HepG2 (cell line): ENCODE measurements at regions not wholly inside any gene's neighbourhood (a gene's known extent, or its start where the extent isn't known, plus 50 kb on each side); places are given as distances from the start of the nearest gene placed in this dataset.

Experiments used
- AHR ChIP-seq: IDR thresholded peaks from 2 replicates; pipeline ENCODE4 v1.6.1; 2018; ENCODE audit warnings: missing genetic modification reagents, missing compliant biosample characterization
- CREBL2 ChIP-seq: sonication (generic); formaldehyde crosslinking; IDR thresholded peaks from 2 replicates; pipeline ENCODE4 v1.8.1; 2023; ENCODE audit warnings: missing genetic modification reagents, mild to moderate bottlenecking, borderline replicate concordance
- DMAP1 ChIP-seq: IDR thresholded peaks from 2 replicates; pipeline ENCODE4 v1.6.1; 2016
- FOXA3 ChIP-seq: IDR thresholded peaks from 2 replicates; pipeline ENCODE4 v1.6.1; 2016; ENCODE audit warnings: missing genetic modification reagents, missing compliant biosample characterization
- GATAD2A ChIP-seq: IDR thresholded peaks from 2 replicates; pipeline ENCODE4 v1.6.1; 2016
- GLI4 ChIP-seq: sonication (generic); formaldehyde crosslinking; IDR thresholded peaks from 2 replicates; pipeline ENCODE4 v1.5.1; 2020; ENCODE audit warnings: missing genetic modification reagents, mild to moderate bottlenecking, moderate library complexity, borderline replicate concordance
- HNF4G ChIP-seq, 2 experiments: sonication (generic) in 1 of 2; formaldehyde crosslinking in 1 of 2; IDR thresholded peaks; 2 replicates each; pipeline versions ENCODE4 v1.4.0 to v1.6.1; 2011 to 2020; ENCODE audit warnings: borderline replicate concordance in 2 of 2, low read depth in 2 of 2, mild to moderate bottlenecking in 2 of 2, low read length in 1 of 2, missing genetic modification reagents in 1 of 2, moderate library complexity in 1 of 2
- ISL2 ChIP-seq: sonication (generic); formaldehyde crosslinking; IDR thresholded peaks from 2 replicates; pipeline ENCODE4 v1.5.0; 2020; ENCODE audit warnings: missing genetic modification reagents
- NFIC ChIP-seq: IDR thresholded peaks from 2 replicates; pipeline ENCODE4 v1.6.1; 2012; ENCODE audit warnings: mild to moderate bottlenecking, low read length, inconsistent platforms
- NKX3-1 ChIP-seq: sonication (generic); formaldehyde crosslinking; IDR thresholded peaks from 2 replicates; pipeline ENCODE4 v1.5.0; 2020; ENCODE audit warnings: missing genetic modification reagents
- PRDM15 ChIP-seq: sonication (generic); formaldehyde crosslinking; IDR thresholded peaks from 2 replicates; pipeline ENCODE4 v1.4.0; 2020; ENCODE audit warnings: missing genetic modification reagents
- RFX5 ChIP-seq: IDR thresholded peaks from 2 replicates; pipeline ENCODE4 v1.6.1; 2011; ENCODE audit warnings: low read depth, low read length, improper control_type of control experiment
- SMAD9 ChIP-seq: sonication (generic); formaldehyde crosslinking; IDR thresholded peaks from 2 replicates; pipeline ENCODE4 v1.5.1; 2020; ENCODE audit warnings: mild to moderate bottlenecking, missing genetic modification reagents
- SOX5 ChIP-seq: IDR thresholded peaks from 2 replicates; pipeline ENCODE4 v1.6.1; 2016; ENCODE audit warnings: borderline replicate concordance
- TEF ChIP-seq: sonication (generic); formaldehyde crosslinking; IDR thresholded peaks from 2 replicates; pipeline ENCODE4 v1.5.0; 2020; ENCODE audit warnings: missing genetic modification reagents
- TFE3 ChIP-seq: IDR thresholded peaks from 2 replicates; pipeline ENCODE4 v1.6.1; 2016
- ZBTB21 ChIP-seq: sonication (generic); formaldehyde crosslinking; IDR thresholded peaks from 2 replicates; pipeline ENCODE4 v1.4.0; 2020; ENCODE audit warnings: missing genetic modification reagents
- ZBTB3 ChIP-seq: sonication (generic); formaldehyde crosslinking; IDR thresholded peaks from 2 replicates; pipeline ENCODE4 v1.4.0; 2020; ENCODE audit warnings: low read depth, mild to moderate bottlenecking, moderate library complexity, missing genetic modification reagents, borderline replicate concordance
- ZBTB44 ChIP-seq: sonication (generic); formaldehyde crosslinking; IDR thresholded peaks from 2 replicates; pipeline ENCODE4 v1.4.0; 2020; ENCODE audit warnings: missing genetic modification reagents
- ZMAT5 ChIP-seq: sonication (generic); formaldehyde crosslinking; IDR thresholded peaks from 2 replicates; pipeline ENCODE4 v1.5.0; 2020; ENCODE audit warnings: mild to moderate bottlenecking, low read depth, missing genetic modification reagents, borderline replicate concordance
- ZNF839 ChIP-seq: sonication (generic); formaldehyde crosslinking; IDR thresholded peaks from 2 replicates; pipeline ENCODE4 v1.4.0; 2020; ENCODE audit warnings: missing genetic modification reagents, mild to moderate bottlenecking, borderline replicate concordance
- TF ChIP-seq, protein P1 (sequence below): fragments of 450-650 bp; IDR thresholded peaks from 2 replicates; pipeline ENCODE4 v1.6.1; 2016

DNA sequence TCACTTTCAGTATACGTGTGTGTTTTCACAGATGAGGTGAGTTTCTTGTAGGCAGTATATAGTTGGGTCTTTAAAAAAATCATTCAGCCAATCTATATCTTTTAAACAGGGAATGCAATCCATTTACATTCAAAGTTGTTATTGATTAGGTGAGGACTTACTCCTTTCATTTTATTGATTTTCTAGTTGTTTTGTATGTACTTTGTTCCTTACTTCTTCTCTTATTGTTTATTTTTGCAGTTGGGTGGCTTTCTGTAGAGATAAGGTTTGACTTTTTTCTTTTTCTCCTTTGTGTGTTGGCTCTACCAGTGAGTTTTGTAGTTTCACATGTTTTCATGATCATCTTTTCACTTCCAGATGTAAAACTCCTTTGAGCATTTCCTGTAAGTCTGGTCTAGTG, 83.1 kb downstream of the MAGED1 start (continued):
- TF ChIP-seq ZMAT5 (CRISPR knock-in tag) = no peak
- TF ChIP-seq RFX5 = no peak
- peak; percentile 89 for TF ChIP-seq GATAD2A (CRISPR knock-in tag)
- peak; percentile 62; the same call in 1 of the 2 replicates for TF ChIP-seq SOX5 (CRISPR knock-in tag)
- no peak for TF ChIP-seq ZNF839
- TF ChIP-seq DMAP1 (CRISPR knock-in tag) = no peak
- TF ChIP-seq ISL2 (CRISPR knock-in tag) = peak; percentile 88
- TF ChIP-seq CREBL2 = no peak
- TF ChIP-seq NFIC = peak; percentile 45; the same call in 1 of the 2 replicates
- TF ChIP-seq ZBTB44 (CRISPR knock-in tag) = no peak
- TF ChIP-seq HNF4G (IDR thresholded peaks at IDR 0.05; ENCODE audit: borderline replicate concordance, low read depth, low read length) = 0 out of 2 replicates have a peak, but pooled peaks have one; percentile 9
- no peak for TF ChIP-seq HNF4G (CRISPR knock-in tag; IDR thresholded peaks at IDR 0.05; ENCODE audit: borderline replicate concordance, low read depth)
- TF ChIP-seq ZBTB3 (CRISPR knock-in tag) = peak; percentile 97
- TF ChIP-seq GLI4 = no peak
- TF ChIP-seq ZBTB21 = no peak
- TF ChIP-seq NKX3-1 (CRISPR knock-in tag) = no peak
- peak; percentile 68 for TF ChIP-seq FOXA3 (CRISPR knock-in tag)
- TF ChIP-seq SMAD9 (CRISPR knock-in tag) = no peak
- no peak for TF ChIP-seq TEF (CRISPR knock-in tag)
- no peak for TF ChIP-seq TFE3 (CRISPR knock-in tag)
- TF ChIP-seq, protein P1, sequence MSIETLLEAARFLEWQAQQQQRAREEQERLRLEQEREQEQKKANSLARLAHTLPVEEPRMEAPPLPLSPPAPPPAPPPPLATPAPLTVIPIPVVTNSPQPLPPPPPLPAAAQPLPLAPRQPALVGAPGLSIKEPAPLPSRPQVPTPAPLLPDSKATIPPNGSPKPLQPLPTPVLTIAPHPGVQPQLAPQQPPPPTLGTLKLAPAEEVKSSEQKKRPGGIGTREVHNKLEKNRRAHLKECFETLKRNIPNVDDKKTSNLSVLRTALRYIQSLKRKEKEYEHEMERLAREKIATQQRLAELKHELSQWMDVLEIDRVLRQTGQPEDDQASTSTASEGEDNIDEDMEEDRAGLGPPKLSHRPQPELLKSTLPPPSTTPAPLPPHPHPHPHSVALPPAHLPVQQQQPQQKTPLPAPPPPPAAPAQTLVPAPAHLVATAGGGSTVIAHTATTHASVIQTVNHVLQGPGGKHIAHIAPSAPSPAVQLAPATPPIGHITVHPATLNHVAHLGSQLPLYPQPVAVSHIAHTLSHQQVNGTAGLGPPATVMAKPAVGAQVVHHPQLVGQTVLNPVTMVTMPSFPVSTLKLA = no peak
- TF ChIP-seq AHR (CRISPR knock-in tag) = no peak
- no peak for TF ChIP-seq PRDM15 (CRISPR knock-in tag)
